Astrocyte of the cerebellum (primary cell): ENCODE measurements at regions not wholly inside any gene's neighbourhood (a gene's known extent, or its start where the extent isn't known, plus 50 kb on each side); places are given as distances from the start of the nearest gene placed in this dataset.

Source experiments
- DNase-seq: peaks from one replicate; pipeline ENCODE4 v3.0.0-alpha.2; 2011; ENCODE audit warnings: low read depth
- H3K4me3 ChIP-seq: 2 replicates; pipeline ENCODE4 v1.5.1; 2011; ENCODE audit warnings: mild to moderate bottlenecking, low read depth, low read length, moderate library complexity
- in situ Hi-C: cut with HindIII; loops from 2 replicates; pipeline ENCODE4 v1.10.0; 2017; ENCODE audit warnings: low sequenced_read_pairs
- TF ChIP-seq, protein P1 (sequence below): IDR thresholded peaks from 2 replicates; pipeline ENCODE4 v1.5.1; 2012; ENCODE audit warnings: low read length, low read depth, moderate library complexity, mild to moderate bottlenecking; ENCODE audit errors: missing control alignments

DNA sequence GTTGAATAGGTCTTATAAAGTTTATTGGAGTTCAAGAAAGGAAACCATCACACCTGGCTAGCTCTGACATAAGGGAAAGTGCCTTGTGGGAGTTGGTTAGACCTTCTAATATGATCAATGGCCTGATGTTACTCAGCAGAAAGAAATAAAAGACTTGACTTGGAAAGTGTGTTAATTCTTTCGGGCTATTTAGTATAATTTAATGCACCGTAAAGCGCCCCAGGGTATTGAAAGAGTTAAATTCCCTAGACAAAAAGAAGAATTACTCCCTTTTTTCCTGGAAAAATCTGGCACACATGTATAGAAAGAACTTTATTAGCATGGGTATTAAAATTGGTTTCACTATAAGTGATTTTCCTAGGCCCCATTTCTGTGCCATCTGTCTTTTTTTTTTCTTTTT lies 1125.7 kb upstream of the FLRT2 start:
- in situ Hi-C loops, result no loop called here
- no peak overlapping the region for H3K4me3 ChIP-seq
- TF ChIP-seq, protein P1, sequence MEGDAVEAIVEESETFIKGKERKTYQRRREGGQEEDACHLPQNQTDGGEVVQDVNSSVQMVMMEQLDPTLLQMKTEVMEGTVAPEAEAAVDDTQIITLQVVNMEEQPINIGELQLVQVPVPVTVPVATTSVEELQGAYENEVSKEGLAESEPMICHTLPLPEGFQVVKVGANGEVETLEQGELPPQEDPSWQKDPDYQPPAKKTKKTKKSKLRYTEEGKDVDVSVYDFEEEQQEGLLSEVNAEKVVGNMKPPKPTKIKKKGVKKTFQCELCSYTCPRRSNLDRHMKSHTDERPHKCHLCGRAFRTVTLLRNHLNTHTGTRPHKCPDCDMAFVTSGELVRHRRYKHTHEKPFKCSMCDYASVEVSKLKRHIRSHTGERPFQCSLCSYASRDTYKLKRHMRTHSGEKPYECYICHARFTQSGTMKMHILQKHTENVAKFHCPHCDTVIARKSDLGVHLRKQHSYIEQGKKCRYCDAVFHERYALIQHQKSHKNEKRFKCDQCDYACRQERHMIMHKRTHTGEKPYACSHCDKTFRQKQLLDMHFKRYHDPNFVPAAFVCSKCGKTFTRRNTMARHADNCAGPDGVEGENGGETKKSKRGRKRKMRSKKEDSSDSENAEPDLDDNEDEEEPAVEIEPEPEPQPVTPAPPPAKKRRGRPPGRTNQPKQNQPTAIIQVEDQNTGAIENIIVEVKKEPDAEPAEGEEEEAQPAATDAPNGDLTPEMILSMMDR, result no peak
- no peak for DNase-seq

DNA sequence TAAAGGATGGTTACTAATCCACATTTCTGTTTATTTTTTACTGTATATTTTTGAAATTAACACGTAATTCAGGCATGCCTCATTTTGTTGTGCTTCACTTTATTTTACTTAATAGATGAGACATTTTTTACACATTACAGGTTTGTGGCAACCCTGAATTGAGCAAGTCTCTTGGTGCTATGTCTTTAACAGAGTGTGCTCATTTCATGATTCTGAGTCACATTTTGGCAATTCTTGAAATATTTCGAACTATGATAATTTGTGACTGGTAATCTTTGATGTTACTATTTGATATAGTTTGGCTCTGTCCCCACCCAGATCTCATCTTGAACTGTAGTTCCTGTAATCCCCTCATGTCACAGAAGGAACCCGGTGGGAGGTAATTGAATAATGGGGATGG lies 1120.5 kb upstream of the FLRT2 start:
- in situ Hi-C loops, result no loop called here
- DNase-seq, result no peak
- TF ChIP-seq, protein P1, result no peak
- no peak overlapping the region for H3K4me3 ChIP-seq

DNA sequence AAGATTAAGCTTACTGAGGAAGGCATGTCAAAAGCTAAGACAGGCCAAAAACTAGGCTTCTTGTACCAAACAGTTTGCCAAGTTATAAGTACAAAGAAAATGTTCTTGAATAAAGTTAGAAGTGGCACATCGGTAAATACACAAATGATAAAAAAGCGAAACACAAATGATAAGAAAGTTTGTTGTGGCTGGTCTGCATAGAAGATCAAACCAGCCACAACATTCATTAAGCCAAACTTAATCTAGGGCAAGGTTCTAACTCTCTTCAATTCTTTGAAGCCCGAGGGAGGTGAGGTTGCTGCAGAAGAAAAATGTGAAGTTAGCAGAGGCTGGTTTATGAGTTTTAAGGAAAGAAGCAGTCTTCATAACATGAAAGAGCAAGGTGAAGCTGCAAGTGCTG lies 1119.6 kb upstream of the FLRT2 start:
- no peak overlapping the region for H3K4me3 ChIP-seq
- no peak for DNase-seq
- in situ Hi-C loops, result no loop called here
- TF ChIP-seq, protein P1, result no peak

DNA sequence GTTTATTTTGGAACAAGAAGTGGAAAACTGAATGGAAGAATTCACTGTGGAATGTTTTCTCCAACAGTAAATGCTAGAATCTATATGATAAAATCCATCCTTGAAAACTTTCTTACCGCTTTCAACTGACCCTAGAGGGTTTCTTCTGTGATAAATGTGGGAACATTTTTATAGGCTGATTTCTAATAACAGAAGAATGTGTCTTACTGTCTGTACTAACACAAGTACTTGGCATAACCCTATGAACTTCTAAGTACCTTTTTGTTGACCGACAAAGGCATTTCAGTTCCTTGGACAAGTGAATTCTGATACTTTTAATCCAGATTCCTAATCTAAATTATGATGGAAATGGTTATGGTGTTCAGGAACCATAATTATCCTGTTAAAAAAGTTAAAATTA lies 1109.7 kb upstream of the FLRT2 start:
- in situ Hi-C loops, result no loop called here
- no peak for DNase-seq
- H3K4me3 ChIP-seq, result no peak overlapping the region
- TF ChIP-seq, protein P1, result no peak

DNA sequence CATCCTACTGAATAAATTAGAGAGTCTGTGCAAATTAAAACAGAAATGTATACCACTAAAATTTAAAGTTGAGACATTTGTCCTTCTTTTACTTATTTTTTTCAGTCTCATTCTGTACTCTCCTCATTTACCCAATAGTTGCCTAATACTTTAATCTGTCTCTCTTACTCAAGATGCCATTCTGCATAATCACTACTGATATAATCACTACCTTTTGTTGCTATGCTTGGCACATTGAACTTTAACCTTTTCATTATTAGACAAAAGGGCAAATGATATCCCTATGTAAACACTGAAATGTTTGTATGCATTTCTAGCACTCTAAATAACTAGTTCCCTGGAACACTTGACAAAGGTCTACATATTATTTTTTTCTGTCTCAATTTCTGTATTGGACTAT lies 1108.3 kb upstream of the FLRT2 start:
- in situ Hi-C loops, result no loop called here
- DNase-seq, result no peak
- H3K4me3 ChIP-seq, result no peak overlapping the region
- TF ChIP-seq, protein P1, result no peak

DNA sequence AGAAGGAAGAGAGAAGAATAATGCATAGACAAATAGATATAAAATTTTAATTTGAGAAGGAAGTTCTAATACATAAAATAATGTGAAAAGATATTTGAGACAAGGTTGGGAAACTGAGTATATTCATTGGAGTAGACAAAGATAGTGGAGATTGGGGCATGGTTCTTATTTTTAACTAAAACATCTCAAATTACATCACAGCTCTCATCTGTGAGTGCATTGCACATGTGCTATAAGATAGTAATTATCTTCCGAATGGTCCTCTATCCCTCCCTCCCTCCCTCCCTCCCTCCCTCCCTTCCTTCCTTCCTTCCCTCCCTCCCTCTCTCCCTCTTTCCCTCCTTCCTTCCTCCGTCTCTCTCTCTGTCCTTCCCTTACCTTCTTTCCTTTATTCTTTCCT lies 1104.0 kb upstream of the FLRT2 start:
- DNase-seq, result no peak
- TF ChIP-seq, protein P1, result no peak
- in situ Hi-C loops, result no loop called here
- no peak overlapping the region for H3K4me3 ChIP-seq

DNA sequence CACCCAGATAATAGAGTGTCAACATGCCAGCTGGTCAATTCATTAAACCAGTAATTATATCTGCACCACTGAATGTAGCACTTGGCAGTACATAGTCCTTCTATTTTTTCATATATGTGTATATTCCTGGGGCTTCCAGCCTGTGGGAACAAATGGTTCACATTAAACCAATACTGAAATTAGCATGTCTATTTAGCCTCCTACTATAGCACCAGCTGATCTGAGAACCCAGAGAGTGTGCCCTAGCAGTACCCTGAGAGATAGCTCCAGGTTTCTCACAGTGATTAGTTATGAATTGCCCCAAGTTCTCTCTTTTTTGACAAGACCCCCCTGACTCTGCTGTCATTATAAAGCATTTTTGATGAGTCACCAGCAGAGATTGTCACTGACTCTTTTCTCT lies 1097.3 kb upstream of the FLRT2 start:
- no peak for DNase-seq
- in situ Hi-C loops, result no loop called here

More for the DNA sequence above, 1097.3 kb upstream of the FLRT2 start:
- TF ChIP-seq, protein P1, result no peak
- H3K4me3 ChIP-seq, result no peak overlapping the region
